GM19372 (cell line): ENCODE measurements at regions not wholly inside any gene's neighbourhood (a gene's known extent, or its start where the extent isn't known, plus 50 kb on each side); places are given as distances from the start of the nearest gene placed in this dataset.

Experiments
- ATAC-seq: cut with Tn5 transposase; IDR thresholded peaks from one replicate; pipeline ENCODE4 v1.9.1; 2021; ENCODE audit warnings: mild to moderate bottlenecking, low read depth, moderate library complexity; ENCODE audit not compliant: unreplicated experiment

DNA sequence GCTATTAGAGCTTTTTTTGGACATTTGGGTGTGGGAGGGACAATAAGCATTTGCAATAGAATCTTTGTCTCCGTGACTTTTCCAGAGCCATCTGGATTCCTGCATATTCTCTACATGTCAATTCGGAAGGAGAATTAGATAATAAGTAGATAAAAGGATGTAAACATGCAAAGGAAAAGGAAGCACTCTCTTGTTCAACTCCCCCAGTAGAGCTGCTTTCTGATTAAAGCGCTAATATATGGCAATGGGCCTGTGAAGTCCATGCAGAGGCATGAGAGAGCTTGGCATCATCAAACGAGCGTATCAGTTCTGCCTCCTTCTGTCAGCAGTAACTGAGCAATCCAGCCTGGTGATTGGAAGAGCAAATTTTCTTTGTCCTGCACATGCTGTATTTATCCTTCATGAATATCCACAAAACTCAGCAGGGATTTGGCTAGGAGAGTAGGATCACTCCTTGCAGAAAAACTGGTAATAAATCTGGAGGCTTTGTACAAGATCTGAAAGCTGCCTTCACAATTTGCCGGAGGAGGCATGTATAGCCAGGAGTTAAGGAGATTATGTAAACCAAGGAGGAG is 1752.9 kb downstream of the MAT2B start:
- ATAC-seq: no peak

DNA sequence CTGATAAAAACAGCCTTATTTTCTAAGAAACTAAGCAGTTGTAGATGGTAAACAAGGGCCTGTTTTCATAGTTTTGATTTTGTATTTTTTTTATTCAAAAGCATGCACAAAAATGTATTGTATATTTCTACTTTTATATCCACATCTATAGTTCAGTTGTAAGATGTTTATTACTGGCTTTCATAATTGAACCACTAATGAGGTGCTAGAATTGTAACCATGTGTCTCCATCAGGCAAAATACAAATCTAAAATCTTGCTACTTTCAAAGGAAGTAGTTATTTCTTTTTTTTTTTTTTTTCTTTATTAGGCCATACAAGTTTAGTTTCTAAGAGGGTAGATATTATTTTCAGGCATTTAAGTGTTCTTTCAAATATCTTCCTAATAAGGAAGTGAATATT is 1755.0 kb downstream of the MAT2B start:
- no peak for ATAC-seq

DNA sequence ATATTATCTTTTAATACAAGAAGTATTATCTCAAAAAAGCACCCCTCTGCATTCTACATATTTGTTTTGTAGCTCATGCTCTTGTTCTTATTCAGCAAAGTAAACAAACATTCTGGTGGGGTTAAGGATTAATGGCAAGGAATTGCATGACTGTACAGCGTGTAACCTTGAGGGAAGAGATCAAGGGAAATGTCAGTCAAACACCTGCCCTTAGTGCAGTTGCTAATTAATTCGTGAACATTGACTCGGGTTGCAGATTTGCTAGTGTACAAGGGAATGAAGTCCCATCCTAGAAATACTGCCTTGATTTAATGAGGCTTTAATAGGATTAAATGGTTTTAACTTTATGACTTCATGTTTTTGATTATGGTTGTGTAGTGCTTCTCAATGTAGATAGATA is 1758.1 kb downstream of the MAT2B start:
- no peak for ATAC-seq

DNA sequence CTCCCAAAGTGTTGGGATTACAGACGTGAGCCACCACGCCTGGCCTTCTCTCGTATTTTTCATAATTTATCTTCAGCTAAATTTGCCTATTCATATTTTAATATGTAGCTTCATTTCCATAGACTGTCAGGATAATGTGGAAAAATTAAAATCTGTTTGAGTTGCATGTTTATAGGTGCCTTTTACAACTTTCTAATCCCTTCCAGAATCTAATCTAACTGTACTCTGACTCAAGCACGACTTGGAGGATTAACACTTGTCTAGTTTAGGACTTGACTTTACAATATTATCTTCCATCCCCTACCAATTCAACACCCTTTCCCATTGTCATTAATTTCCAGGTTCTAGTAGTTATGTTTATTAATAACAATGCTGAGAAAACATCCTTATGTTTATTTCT is 1761.5 kb downstream of the MAT2B start:
- no peak for ATAC-seq

DNA sequence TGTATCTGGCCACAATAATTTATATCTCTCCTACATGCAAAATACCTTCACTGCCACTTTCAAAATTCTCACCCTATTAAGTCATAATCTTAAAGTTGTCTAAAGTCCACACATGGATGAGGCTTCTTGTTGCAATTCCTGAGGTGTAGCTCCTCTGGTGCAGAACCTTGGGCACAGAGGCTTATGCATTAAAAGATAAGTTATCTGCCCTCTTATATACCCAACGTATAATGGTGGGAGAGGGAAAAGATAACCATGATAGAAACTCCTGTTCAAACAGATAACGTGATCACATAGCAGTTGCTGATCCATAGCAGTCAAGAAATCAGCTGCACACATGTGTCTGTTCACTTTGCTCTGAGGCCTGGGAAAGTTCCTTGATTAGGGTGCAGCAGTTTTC is 1767.0 kb downstream of the MAT2B start:
- no peak for ATAC-seq

DNA sequence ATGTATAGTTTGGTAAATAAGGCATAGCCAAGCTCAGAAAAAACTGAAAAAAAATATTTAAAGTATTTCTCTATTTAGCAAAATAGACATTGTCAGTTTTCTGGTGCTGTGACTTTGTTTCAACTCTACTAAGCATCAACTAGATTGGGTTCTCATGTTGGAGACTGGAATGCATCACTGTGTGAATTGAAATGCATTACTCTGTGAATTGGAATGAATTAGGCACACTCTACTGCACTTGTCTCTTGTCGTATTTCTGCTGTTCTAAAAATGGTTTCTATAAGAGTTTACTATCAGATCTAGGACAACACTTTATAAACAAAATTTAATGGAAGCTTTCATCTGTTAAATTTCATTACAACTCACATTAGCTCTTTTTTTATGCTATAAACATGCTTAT is 1772.2 kb downstream of the MAT2B start:
- ATAC-seq: no peak

DNA sequence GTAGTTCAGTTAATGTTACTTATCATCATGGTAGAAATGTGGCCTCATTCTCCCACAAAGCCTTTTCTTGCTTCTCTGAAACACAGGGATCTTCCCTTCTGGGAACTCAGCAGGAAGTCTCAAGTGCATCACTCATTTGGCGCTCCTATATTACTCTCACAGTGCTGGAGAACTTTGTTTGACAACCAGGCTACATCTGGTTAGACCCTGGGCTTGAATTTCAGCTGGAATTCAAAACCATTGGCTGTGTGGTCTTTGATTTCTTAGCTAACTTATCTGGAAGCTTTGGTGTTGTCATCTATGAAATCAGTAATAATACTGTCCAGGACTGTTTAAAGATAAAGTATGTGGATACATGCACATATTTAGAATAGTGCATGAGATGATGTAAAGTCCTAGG is 1777.1 kb downstream of the MAT2B start:
- no peak for ATAC-seq

DNA sequence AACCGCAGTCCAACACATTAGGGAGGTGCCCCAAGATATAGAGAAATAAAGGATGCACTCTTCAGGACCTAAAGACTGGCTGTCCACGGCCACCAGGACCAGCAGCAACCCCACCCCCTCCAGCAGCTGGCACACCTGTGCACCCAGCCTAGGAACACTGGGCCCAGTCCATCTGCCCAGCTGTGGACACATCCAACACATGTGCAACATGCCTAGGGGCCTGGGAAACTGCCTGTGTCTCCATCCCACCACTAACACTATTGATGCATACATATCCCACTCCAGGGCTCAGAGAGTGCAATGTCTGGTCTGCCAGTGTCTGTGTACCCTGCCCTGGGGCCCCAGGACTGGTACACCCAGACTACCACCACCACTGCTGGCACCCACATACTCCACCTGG is 1781.3 kb downstream of the MAT2B start:
- ATAC-seq: no peak

DNA sequence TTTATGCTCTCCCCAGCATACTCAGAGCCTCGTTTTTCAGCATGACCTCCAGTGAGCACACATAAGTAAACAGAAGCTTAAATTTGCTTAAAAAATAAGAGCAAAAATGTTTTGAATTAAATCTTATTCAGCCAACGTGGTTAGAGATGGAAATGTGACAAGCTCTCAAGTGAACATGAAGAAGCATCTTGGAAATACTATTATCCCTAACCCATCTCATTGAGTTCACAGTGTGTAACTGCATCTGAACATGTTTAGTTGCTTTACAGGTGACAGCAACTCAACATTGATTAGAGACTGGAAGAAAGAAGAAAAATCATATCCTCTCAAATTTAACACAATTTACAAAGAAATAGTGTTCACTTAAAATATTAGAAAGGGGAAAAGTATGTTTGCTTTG is 1785.1 kb downstream of the MAT2B start:
- ATAC-seq: no peak

DNA sequence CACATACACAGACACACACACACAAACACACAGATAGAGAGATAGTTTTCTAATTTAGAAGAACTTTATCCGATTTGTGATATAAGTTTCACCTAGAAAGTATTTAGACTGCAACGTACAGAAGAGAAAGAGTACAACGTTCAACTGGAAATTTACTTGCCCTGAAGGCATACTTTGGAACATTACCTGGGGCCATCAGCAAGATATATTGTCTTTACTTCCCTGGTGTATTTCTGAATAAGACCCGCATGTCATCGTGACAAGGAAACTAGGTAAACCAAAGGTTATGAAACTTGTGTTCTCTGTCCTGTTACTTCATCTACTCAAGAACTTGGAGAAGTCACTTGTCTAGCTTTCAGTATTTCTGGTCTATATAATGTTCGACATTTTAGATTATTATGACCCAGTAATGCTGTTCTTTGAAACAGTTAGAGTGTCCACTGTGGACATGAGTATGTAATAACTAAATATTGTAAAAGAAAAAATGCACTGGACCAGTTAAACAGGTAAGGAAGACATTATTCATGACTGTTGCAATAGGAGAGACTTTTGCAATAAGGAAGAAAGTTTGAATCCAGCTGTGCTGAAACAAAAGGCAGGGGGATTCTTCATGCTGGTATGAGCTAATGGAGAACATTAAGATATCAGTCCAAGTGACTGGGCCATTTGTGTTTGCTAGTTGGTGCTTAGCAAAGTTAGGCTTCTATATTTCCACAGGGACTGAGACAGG is 1791.1 kb downstream of the MAT2B start:
- no peak for ATAC-seq

DNA sequence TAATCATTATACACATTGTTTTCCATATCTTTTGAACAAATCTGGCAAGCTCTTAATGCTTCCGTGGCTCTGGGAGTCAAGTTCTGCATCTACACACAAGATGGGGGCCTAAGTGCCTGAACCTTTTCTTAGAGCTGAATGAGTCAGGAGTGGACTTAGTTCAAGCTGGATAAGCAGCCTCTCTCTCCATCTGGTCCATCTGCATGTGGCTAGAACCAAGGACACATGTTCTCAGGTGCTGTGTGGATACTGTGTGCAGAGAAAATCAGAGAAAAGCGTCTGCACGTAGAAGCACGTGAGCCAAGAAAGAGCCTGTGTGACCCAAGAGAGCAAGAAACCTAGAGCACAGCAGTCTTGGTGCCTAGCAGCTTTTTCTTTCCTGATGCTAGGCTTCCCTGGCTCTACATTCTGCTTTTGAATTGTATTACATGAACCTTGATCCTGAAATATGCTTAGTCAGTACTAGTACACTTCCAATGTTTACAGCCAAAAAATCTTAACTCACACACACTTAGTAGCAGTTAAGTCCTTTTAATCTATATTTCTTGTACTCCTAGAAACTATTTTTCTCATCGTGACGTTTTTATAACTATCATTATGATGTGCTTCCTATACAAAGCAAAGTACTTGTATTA is 1798.9 kb downstream of the MAT2B start:
- ATAC-seq: no peak

DNA sequence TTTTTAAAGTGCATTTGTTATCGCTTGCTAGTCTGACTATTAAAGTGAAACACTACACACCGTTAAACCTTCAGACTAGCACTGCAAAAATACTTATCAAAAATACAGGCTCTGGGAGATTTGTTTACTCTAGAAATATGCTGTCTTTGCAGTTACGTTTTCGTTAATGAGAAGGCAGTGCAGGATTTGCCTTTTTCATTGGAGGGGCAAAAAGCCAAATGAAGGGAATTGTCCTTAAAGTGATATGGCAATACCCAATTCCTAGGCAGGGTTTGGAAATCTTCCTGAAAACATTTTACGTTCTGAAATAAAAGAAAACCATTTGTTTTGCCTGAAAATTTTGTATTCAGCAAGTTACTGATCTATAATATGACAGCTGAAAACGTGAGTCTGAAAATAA is 1800.2 kb downstream of the MAT2B start:
- no peak for ATAC-seq

DNA sequence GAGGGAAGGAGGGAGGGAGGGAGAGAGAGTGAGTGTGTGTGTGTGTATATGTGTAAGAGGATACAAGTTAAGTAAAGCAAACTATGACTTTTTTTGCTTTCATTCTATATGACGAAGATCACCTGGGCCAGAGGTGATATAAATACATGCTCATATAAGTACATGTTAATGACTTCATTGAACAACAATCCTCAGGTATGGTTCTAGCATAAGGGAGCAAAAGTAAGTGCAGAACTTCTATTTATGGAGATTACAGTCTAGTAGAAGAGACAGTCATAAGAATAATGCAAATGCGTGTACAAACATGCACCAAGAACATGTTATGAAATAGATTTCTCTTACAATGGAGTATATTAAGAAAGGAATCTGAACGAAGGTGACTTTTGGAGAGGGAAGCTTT is 1804.0 kb downstream of the MAT2B start:
- ATAC-seq: no peak

DNA sequence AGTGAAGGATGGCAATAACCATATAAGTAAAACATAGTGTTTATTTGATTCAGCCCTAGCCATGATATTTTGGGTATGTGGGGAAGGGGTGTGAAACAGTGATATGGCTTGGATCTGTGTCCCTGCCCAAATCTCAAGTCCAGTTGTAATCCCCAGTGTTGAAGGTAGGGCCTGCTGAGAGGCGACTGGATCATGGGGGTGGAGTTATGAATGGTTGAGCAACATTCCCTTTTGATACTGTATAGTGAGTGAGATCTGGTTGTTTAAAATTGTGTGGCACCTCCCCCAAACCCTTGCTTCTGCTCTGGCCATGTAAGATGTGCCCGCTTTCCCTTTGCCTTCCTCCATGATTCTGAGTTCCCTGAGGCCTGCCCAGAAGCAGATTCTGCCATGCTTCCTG is 1804.6 kb downstream of the MAT2B start:
- no peak for ATAC-seq

DNA sequence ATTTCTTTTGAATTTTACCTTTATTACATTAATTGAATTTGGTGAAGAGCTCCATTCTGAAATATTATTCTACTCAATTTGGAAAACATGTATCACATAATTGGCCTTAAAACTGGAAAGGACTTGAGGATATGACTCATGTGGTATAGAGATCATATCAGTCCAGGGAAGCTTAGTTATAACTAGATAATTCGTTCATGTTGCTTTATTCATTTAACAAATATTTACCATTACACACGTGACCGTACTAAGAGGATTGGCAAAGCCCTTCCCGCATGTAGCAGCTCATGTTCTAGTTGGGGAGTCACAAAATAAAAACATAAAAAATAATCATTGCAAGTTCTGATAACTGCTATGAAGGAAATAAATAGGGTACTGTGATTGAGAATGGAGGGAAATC is 1816.5 kb downstream of the MAT2B start:
- ATAC-seq: no peak

DNA sequence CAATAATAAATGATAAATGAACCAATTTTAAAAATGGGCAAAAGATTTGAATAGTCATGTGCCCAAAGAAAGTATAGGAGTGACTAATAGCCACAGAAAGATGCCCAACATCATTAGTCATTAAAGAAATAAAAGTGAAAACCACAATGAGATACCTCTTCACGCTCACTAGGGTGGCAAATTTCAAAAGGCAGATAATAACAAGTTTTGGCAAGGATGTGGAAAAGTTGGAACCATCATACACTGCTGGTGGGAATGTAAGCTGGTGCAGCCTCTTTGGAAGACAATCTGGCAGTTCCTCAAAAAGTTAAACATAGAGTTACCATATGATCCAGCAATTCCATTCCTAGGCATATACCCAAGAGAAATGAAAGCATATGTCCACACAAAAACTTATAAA is 1819.8 kb downstream of the MAT2B start:
- ATAC-seq: no peak

DNA sequence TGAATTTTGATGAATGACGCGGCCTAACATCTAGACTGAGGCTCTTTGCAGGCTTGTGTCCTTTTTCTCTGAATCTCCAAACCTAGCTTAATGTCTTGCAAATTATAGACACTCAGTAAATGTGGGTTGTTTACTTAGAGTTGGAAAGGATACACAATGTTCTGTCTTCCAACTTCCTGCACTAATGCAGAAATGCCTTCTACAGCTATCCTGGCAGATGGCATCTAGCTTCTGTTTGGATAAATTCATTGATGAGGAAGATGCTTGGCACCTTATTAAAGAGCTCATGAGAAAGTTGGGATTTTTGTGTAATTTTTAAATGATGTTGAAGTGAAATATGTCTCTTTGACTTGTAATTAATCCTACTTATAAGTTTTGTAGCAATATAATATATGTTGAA is 1822.2 kb downstream of the MAT2B start:
- no peak for ATAC-seq

DNA sequence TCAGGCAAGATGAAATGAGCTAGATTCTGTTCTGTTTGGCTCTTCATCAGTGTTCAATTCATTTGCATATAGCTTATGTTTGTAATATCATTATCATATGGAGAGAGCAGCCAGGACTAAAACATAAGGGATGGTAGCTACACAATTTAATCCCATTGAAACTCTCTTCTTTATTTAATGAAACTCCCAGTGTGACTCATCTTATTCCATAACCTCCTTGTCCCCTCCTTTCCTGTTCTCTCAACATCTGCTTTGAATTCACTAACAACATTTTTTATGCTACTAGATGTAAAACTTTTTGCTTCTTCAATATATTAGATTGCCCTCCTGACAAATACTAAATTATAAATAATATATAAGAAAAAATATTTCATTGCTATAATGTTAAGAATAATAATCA is 1823.4 kb downstream of the MAT2B start:
- ATAC-seq: no peak

DNA sequence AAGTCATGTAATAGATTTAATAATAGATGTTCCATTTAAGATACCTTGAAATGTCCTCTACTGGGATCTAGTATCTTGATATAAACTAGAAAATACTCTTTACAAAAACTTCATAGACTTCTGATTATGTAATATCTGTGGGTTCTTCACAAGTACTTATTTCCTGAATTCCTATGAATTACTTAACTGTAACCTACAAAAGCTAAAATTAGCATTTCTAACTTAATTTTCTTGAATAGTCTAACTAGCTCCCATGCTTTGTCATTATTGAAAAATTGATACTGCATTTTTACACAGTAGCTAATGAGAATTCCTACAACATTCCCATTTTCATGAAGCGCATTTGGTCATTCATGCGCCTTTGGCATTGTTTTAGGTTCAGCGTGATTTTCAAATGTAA is 1828.2 kb downstream of the MAT2B start:
- ATAC-seq: no peak

DNA sequence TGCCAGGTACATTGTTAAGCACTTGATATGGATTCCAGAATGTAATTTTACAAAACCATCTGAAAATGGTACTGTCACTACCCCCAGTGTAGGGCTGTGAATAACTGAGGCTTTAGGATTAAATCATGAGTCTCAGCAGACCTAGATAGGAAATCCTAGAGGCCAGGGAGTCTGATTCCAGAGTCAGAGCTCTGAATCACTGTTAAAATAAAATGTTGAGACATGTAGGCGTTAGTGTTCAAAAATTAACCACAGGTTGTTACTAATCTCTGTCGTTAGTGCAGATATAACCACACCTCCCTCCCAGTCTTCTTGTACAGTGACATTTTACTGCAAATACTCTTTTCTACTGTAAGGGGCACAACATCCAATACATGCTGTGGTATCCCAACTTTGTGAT is 1828.8 kb downstream of the MAT2B start:
- no peak for ATAC-seq

DNA sequence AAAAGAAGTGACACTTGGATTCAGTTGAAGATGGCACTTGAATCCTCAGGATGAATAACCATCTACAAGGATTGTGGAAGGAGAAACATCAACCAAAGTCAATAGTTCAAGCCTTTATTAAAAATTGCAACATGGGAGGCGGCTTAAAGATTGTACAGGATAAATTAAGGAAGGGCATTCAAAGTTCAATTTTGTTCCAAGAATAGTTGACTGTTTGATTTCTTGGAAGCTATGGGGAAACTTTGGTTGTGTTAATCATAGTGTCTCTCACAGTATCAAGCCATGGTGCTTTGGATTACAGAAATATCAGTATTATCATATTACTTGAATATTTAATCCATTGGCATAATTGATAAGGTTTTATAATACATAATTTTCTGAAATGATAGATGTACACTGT is 1844.3 kb downstream of the MAT2B start:
- no peak for ATAC-seq

DNA sequence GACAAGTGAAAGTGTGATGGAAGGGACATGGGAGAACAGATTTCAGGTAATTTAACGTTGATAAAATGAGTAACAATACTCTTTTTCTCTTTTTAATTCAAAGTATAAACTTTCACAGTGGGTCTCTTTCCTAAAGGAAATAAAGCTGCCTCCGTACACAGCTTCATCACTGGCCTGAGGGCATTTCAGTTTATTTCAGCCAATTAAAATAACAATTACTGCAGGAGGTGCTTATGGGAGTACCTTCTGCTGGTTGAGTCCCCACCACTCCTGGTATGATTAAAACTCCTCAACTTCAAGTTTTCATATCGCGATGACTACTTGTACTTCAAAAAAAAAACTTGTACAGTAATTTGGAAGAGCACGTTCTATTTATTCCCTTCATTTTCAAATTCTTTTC is 1845.9 kb downstream of the MAT2B start:
- no peak for ATAC-seq
